ENCODE measurements at regions not wholly inside any gene's neighbourhood (a gene's known extent, or its start where the extent isn't known, plus 50 kb on each side); places are given as distances from the start of the nearest gene placed in this dataset.

- TF ChIP-seq, protein P1, sequence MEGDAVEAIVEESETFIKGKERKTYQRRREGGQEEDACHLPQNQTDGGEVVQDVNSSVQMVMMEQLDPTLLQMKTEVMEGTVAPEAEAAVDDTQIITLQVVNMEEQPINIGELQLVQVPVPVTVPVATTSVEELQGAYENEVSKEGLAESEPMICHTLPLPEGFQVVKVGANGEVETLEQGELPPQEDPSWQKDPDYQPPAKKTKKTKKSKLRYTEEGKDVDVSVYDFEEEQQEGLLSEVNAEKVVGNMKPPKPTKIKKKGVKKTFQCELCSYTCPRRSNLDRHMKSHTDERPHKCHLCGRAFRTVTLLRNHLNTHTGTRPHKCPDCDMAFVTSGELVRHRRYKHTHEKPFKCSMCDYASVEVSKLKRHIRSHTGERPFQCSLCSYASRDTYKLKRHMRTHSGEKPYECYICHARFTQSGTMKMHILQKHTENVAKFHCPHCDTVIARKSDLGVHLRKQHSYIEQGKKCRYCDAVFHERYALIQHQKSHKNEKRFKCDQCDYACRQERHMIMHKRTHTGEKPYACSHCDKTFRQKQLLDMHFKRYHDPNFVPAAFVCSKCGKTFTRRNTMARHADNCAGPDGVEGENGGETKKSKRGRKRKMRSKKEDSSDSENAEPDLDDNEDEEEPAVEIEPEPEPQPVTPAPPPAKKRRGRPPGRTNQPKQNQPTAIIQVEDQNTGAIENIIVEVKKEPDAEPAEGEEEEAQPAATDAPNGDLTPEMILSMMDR (IDR thresholded peaks at IDR 0.05; ENCODE audit: poor library complexity) = no peak
- no peak for TF ChIP-seq EZH2 (IDR thresholded peaks at IDR 0.05; ENCODE audit: borderline replicate concordance)
Observed at GRCh38 chr2:125125902-125126301, 1100.8 kb downstream of the CNTNAP5 start.
